Activated naive CD4-positive, alpha-beta T cell treated with Interleukin-2 at 50 U/mL for 16 hours (primary cell): ENCODE measurements at regions not wholly inside any gene's neighbourhood (a gene's known extent, or its start where the extent isn't known, plus 50 kb on each side); places are given as distances from the start of the nearest gene placed in this dataset.
"Not testable (repeated sequence)": the region's sequence is repeated elsewhere in the genome, so short reads cannot be mapped to it uniquely, and the experiment has no call there.

Source experiments
- DNase-seq: peaks from one replicate; pipeline ENCODE4 v3.0.0-alpha.2; 2020

GRCh38 chr22:49011769-49012648 lies 815.7 kb downstream of the BRD1 start:
- DNase-seq, result no peak

DNA sequence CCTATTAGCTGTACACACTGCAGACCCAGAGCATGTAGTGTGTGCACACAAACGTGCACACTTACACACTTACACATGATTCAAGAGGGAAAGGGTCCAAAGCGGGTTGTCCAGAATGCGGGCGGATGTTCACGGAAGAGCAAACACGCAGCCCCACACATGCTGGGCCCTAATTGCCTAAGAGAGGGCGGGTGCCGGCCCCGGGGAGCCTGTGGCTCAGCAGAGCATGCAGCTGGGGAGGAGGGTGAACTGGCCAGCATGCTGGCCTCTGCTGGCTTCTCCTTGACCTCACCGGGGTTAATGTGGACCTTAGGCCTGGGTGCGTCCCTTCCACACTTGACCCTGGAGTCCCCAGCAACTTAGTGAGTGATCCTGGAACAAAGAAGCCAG lies 816.3 kb downstream of the BRD1 start:
- no peak for DNase-seq

DNA sequence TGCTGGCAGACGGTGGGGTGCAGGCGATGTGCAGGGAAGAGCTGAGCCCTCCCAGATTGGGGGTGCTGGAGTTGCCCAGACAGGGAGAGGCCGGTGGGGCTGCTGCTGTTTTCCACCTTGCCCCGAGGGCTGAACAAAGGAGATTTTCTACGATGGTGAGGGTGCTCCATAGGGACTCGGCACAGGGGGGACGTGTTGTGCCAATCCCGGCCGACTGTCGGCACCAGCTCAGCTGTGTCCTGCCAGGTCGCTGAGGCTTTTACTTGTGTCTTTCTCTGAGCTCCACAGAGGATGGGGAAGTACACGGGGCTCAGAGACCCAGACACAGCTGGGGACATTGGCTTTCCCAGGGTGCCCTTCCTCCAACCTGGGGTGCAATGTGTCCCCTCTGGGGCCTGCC lies 816.8 kb downstream of the BRD1 start:
- no peak for DNase-seq

- DNase-seq, result no peak
Observed at GRCh38 chr22:49010070-49010863, 817.4 kb downstream of the BRD1 start.

GRCh38 chr22:49009359-49010063 lies 818.2 kb downstream of the BRD1 start:
- no peak for DNase-seq

DNA sequence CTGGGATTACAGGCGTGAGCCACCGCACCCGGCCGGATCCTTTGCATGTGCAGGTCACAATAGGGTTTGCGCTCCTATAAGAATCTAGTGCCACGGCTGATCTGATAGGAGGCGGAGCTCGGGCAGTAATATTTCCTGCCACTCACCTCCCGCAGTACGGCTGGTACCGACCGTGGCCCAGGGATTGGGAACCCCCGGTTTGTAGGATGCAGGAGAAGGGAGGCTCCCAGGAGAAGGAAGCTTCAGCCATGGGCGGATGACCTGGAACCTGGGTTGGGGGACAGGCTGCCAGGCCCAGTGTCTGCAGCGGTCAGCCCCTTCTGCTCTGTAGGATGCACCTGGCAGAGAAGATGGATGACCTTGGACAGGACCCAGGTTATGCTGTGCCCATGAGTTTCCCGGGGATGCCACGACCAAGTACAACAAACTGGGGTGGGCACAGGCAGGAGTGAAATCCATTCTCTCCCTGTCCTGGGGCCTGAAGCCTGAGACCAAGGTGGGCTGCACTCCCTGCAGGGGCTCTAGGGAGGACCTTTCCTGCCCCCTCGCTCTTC lies 818.9 kb downstream of the BRD1 start:
- DNase-seq, result no peak

GRCh38 chr22:49007013-49007653 lies 820.5 kb downstream of the BRD1 start:
- DNase-seq, result no peak

DNA sequence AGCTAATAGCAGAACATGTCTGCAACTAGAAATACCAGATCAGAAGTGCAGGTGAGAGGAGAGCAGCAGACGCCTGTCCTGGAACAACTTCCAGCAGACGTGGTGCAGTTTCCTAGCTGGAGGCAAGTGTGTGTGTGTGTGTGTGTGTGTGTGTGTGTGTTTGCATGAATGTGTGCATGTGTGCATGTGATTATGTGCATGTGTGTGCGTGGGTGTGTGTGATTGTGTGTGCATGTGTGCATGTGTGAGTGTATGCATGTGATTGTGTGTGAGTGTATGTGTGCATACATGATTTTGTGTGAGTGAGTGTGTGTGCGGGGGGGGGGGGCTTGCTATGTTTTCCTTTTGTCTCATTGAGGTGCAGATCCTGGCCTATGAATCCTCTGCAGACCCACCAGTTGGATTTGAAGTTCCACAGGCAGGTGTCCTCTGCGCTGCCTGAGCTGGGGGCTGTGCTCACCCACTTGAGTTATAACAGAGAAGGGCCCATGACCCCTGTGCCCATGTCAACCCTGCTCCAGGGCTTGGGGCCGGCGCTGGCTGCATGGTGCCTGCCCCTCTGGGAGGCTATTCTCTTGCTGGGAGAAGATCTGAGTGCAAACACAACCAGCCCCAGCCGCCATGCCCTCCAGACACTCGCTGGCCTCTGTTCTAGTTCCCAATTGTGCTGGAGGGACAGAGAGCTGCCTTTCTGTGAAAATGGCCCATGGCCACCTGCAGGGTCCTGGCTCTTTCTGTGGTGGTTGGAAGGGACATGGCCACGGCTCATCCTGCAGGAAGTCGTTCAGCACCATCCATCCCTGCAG lies 821.3 kb downstream of the BRD1 start:
- DNase-seq, result no peak

- DNase-seq, result no peak
Observed at GRCh38 chr22:49005557-49005956, 822.1 kb downstream of the BRD1 start.

- DNase-seq, result no peak
Observed at GRCh38 chr22:49004484-49005399, 822.9 kb downstream of the BRD1 start.

DNA sequence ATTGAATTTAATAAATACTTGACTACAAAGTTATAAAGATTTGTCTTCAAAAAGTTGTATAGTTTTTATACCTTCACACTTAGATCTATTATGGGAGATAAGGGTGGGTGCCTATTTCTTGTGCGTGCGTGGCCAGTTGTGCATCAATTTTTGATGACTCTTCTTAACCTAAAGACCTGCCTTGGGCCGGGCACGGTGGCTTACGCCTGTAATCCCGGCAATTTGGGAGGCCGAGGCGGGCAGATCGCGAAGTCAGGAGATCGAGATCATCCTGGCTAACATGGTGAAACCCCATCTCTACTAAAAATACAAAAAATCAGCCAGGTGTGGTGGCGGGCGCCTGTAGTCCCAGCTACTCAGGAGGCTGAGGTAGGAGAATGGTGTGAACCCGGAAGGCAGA lies 830.1 kb downstream of the BRD1 start:
- not testable (repeated sequence) for DNase-seq

- DNase-seq, result no peak
Observed at GRCh38 chr22:48993655-48994054, 834.0 kb downstream of the BRD1 start.

DNA sequence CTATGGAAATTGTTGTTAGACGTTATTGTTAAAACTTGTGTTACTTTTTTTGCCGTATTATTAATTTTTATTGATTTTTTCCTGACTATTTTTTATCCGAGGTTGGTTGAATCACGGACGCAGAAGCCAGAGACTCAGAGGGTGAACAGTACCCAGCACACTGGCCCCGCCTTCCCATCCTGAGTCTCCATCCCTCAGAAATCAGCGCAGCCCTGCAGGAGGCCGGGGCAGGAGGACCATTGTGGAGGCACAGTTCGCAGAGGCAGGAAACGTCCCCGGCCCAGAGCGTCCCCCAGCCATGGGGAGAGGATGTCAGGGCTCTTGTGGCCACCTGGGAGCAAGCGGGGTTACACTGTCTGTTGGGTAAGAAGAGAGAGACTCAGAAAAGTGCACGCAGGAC lies 843.0 kb downstream of the BRD1 start:
- no peak for DNase-seq

- no peak for DNase-seq
Observed at GRCh38 chr22:48982321-48982905, 845.3 kb downstream of the BRD1 start.

GRCh38 chr22:48981371-48982061 lies 846.2 kb downstream of the BRD1 start:
- DNase-seq, result no peak

GRCh38 chr22:48980918-48981317 lies 846.8 kb downstream of the BRD1 start:
- DNase-seq, result no peak

- no peak for DNase-seq
Observed at GRCh38 chr22:48980409-48980808, 847.3 kb downstream of the BRD1 start.

DNA sequence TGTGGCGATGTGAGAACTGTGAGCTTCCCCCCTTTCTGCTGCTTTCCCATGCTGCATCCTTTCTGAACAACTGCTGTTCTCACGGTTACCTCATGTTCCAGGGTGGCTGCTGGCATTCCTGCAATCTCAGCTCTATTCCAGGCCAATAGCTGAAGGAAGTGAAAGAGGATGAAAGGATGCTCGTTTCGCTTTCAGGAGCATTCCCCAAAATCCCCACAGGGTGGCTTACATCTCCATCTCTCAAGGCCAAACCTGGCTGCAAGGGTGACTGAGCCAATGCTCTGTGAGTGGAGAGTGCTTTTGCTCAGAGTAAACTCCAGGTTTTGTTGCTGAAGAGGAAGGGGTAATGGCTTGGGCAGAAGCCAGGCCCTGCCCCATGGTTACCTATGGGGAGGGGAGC lies 848.2 kb downstream of the BRD1 start:
- no peak for DNase-seq
